ENCODE measurements at regions not wholly inside any gene's neighbourhood (a gene's known extent, or its start where the extent isn't known, plus 50 kb on each side); places are given as distances from the start of the nearest gene placed in this dataset.

DNA sequence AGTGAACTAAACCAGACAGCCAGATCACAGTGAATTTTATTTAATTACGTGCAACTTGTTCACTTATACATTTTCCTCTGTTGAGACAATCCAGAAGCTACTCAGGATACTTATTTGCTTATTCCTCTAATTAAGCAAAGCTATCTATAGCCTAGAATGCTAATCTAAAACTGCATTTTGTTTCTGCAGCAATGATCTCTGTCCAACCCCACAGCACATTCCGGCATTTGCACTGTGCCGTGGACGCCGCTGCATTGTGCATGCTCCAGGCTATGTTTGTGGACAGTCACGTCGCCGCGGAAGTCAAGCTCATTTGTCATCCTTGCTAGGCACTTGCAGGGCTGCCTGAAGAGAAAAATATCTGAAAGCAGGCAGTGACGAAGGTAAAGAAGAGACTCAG, 406.9 kb downstream of the RFC3 start:
- H3K79me1 ChIP-seq (ENCODE audit: insufficient read depth, low read depth, low read length, poor library complexity, severe bottlenecking), result no peaks in the 10 kb centered on the region
- DNase-seq, result no peak
- no peaks in the 10 kb centered on the region for H3K79me2 ChIP-seq (ENCODE audit: insufficient read depth, low read length)
- H4K8ac ChIP-seq (replicated peaks; ENCODE audit: insufficient read length, low read depth, low read length), result no peak overlapping the region
- H3K27me3 ChIP-seq (ENCODE audit: insufficient read depth, low read length), result no peaks in the 10 kb centered on the region
- H3K23ac ChIP-seq (ENCODE audit: insufficient read length, low read depth, low read length), result no peak overlapping the region
- no peak overlapping the region for H3K56ac ChIP-seq (ENCODE audit: insufficient read length, low read depth, low read length)
- no peak overlapping the region for H4K5ac ChIP-seq (ENCODE audit: insufficient read length, low read depth, low read length)
- H3K4ac ChIP-seq (ENCODE audit: low read depth, low read length), result no peak overlapping the region
- no peak overlapping the region for H2BK12ac ChIP-seq (ENCODE audit: insufficient read length, low read depth, low read length)
- no peaks in the 10 kb centered on the region for H3K23me2 ChIP-seq (ENCODE audit: insufficient read length, low read depth, low read length, poor library complexity, severe bottlenecking)
- no peaks in the 10 kb centered on the region for H4K20me1 ChIP-seq (ENCODE audit: control insufficient read depth, insufficient read depth, insufficient read length)
- H3K9ac ChIP-seq (ENCODE audit: extremely low read depth, insufficient read length, low read length), result no peak overlapping the region
- H2BK15ac ChIP-seq (ENCODE audit: low read depth, low read length), result no peak overlapping the region
- Mint-ChIP-seq H3K36me3 (ENCODE audit: insufficient read depth in 1 of 3, low read depth in 3 of 3) (peaks cover 0 to 4% (median 0%) of the 10 kb centered on the region in 3 experiments; a peak in 1 of 7 replicates), H3K27me3 (ENCODE audit: low read depth) (no peaks in the 10 kb centered on the region), H3K4me1 (no peaks in the 10 kb centered on the region), H3K9me3 (peaks cover 0 to 5% of the 10 kb centered on the region in 2 experiments; a peak in 2 of 5 replicates), H3K27ac (no peak overlapping the region), H3K4me3 (no peak overlapping the region)
- no peak overlapping the region for H3T11ph ChIP-seq (ENCODE audit: low read length)
- no peak overlapping the region for H3K27ac ChIP-seq (ENCODE audit: insufficient read length, low read depth, low read length)
- TF ChIP-seq, protein P1, sequence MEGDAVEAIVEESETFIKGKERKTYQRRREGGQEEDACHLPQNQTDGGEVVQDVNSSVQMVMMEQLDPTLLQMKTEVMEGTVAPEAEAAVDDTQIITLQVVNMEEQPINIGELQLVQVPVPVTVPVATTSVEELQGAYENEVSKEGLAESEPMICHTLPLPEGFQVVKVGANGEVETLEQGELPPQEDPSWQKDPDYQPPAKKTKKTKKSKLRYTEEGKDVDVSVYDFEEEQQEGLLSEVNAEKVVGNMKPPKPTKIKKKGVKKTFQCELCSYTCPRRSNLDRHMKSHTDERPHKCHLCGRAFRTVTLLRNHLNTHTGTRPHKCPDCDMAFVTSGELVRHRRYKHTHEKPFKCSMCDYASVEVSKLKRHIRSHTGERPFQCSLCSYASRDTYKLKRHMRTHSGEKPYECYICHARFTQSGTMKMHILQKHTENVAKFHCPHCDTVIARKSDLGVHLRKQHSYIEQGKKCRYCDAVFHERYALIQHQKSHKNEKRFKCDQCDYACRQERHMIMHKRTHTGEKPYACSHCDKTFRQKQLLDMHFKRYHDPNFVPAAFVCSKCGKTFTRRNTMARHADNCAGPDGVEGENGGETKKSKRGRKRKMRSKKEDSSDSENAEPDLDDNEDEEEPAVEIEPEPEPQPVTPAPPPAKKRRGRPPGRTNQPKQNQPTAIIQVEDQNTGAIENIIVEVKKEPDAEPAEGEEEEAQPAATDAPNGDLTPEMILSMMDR (conservative IDR thresholded peaks at IDR 0.05), result no peak
- H2BK120ac ChIP-seq (ENCODE audit: low read depth, low read length, poor library complexity, severe bottlenecking), result no peak overlapping the region
- H3K9me3 ChIP-seq (ENCODE audit: control insufficient read depth, low read depth, low read length), result no peaks in the 10 kb centered on the region
- no peak overlapping the region for H3K14ac ChIP-seq (ENCODE audit: insufficient read depth, low read length)
- H3K4me1 ChIP-seq (ENCODE audit: insufficient read depth, low read length), result no peaks in the 10 kb centered on the region
- H3K18ac ChIP-seq (ENCODE audit: insufficient read length, low read depth, low read length), result no peak overlapping the region
- H2BK20ac ChIP-seq (ENCODE audit: low read depth, low read length, poor library complexity, severe bottlenecking), result no peak overlapping the region
- no peak overlapping the region for H3K4me2 ChIP-seq (ENCODE audit: insufficient read depth, insufficient read length, low read length)
- no peak overlapping the region for H2AK5ac ChIP-seq (ENCODE audit: insufficient read length, low read length)
- H2AFZ ChIP-seq (ENCODE audit: low read length), result no peak overlapping the region
- no CpG with 5 or more reads among the region's 10 CpGs for WGBS (ENCODE audit: extremely low coverage, insufficient read length, low lambda C conversion rate)
- H2BK5ac ChIP-seq (ENCODE audit: insufficient read length, low read length), result no peak overlapping the region
- H4K91ac ChIP-seq (ENCODE audit: insufficient read length, low read depth, low read length), result no peak overlapping the region

All from H9 (cell line).